ENCODE measurements at regions not wholly inside any gene's neighbourhood (a gene's known extent, or its start where the extent isn't known, plus 50 kb on each side); places are given as distances from the start of the nearest gene placed in this dataset.

GRCh38 chr11:45041596-45041995 lies 90.9 kb upstream of the TP53I11 start:
- peaks cover 5 to 16% of the 10 kb centered on the region in 2 donors for H3K36me3 Mint-ChIP-seq
- DNase-seq, result no peak
- peaks cover 0 to 4% (median 0%) of the 10 kb centered on the region in 3 donors for H3K4me1 Mint-ChIP-seq
- ATAC-seq (ENCODE audit: low read depth in 2 of 2), result no peak
- no peak overlapping the region for H3K4me3 Mint-ChIP-seq
- peaks cover 0 to 6% (median 6%) of the 10 kb centered on the region in 3 donors for H3K27me3 Mint-ChIP-seq
- peaks cover 4 to 19% (median 8%) of the 10 kb centered on the region in 7 donors for H3K9me3 Mint-ChIP-seq
- H3K27ac Mint-ChIP-seq, result no peak overlapping the region

GRCh38 chr11:45042560-45042959 lies 91.9 kb upstream of the TP53I11 start:
- no peak overlapping the region for H3K4me3 Mint-ChIP-seq
- DNase-seq (no peak), ATAC-seq (ENCODE audit: low read depth in 2 of 2) (no peak)
- H3K9me3 Mint-ChIP-seq, result peaks cover 4 to 19% (median 8%) of the 10 kb centered on the region in 7 donors
- H3K36me3 Mint-ChIP-seq, result peaks cover 5 to 16% of the 10 kb centered on the region in 2 donors
- peaks cover 0 to 8% (median 6%) of the 10 kb centered on the region in 3 donors for H3K27me3 Mint-ChIP-seq
- H3K27ac Mint-ChIP-seq, result no peak overlapping the region
- H3K4me1 Mint-ChIP-seq, result peaks cover 0 to 4% (median 0%) of the 10 kb centered on the region in 3 donors

GRCh38 chr11:45043755-45044475 lies 93.2 kb upstream of the TP53I11 start:
- no peak for DNase-seq
- H3K36me3 Mint-ChIP-seq, result peaks cover 0 to 5% of the 10 kb centered on the region in 2 donors
- ATAC-seq (ENCODE audit: low read depth in 2 of 2), result no peak
- H3K27ac Mint-ChIP-seq, result peak overlapping the region in 1 of 6 donors; percentile 32
- peaks cover 0 to 8% (median 6%) of the 10 kb centered on the region in 3 donors for H3K27me3 Mint-ChIP-seq
- H3K4me1 Mint-ChIP-seq, result peaks cover 0 to 4% (median 0%) of the 10 kb centered on the region in 3 donors
- peaks cover 0 to 7% (median 3%) of the 10 kb centered on the region in 7 donors for H3K9me3 Mint-ChIP-seq
- no peak overlapping the region for H3K4me3 Mint-ChIP-seq

GRCh38 chr11:45045683-45046471 lies 95.2 kb upstream of the TP53I11 start:
- no peak for ATAC-seq (ENCODE audit: low read depth in 2 of 2)
- Mint-ChIP-seq H3K9me3 (peaks cover 0 to 7% (median 5%) of the 10 kb centered on the region in 7 donors), H3K27me3 (peaks cover 1 to 13% (median 8%) of the 10 kb centered on the region in 3 donors), H3K4me1 (peaks cover 0 to 4% (median 0%) of the 10 kb centered on the region in 3 donors), H3K27ac (no peak overlapping the region), H3K4me3 (no peak overlapping the region), H3K36me3 (peaks cover 0 to 9% of the 10 kb centered on the region in 2 donors)
- DNase-seq, result no peak

GRCh38 chr11:45048313-45048841 lies 97.7 kb upstream of the TP53I11 start:
- peaks cover 0 to 8% (median 0%) of the 10 kb centered on the region in 3 donors for H3K4me1 Mint-ChIP-seq
- no peak for DNase-seq
- no peak overlapping the region for H3K27ac Mint-ChIP-seq
- peaks cover 0 to 7% (median 5%) of the 10 kb centered on the region in 7 donors for H3K9me3 Mint-ChIP-seq
- peaks cover 0 to 9% of the 10 kb centered on the region in 2 donors for H3K36me3 Mint-ChIP-seq
- H3K27me3 Mint-ChIP-seq, result peaks cover 4 to 18% (median 8%) of the 10 kb centered on the region in 3 donors
- no peak for ATAC-seq (ENCODE audit: low read depth in 2 of 2)
- peak overlapping the region in 1 of 8 donors; percentile 68 for H3K4me3 Mint-ChIP-seq

GRCh38 chr11:45048870-45049691 lies 97.4 kb upstream of the PRDM11 start:
- H3K9me3 Mint-ChIP-seq, result peaks cover 0 to 7% (median 5%) of the 10 kb centered on the region in 7 donors
- peaks cover 10 to 25% (median 12%) of the 10 kb centered on the region in 3 donors for H3K27me3 Mint-ChIP-seq

GRCh38 chr11:45050111-45050510 lies 96.3 kb upstream of the PRDM11 start:
- H3K27ac Mint-ChIP-seq, result peak overlapping the region in 1 of 6 donors; percentile 37
- peaks cover 9 to 20% (median 14%) of the 10 kb centered on the region in 3 donors for H3K4me1 Mint-ChIP-seq
- peaks cover 0 to 9% of the 10 kb centered on the region in 2 donors for H3K36me3 Mint-ChIP-seq
- ATAC-seq (ENCODE audit: low read depth in 2 of 2), result no peak
- no peak overlapping the region for H3K4me3 Mint-ChIP-seq
- H3K27me3 Mint-ChIP-seq, result peaks cover 11 to 22% (median 20%) of the 10 kb centered on the region in 3 donors
- H3K9me3 Mint-ChIP-seq, result peaks cover 0 to 7% (median 5%) of the 10 kb centered on the region in 7 donors
- DNase-seq, result no peak

More at GRCh38 chr11:45048870-45049691, 97.4 kb upstream of the PRDM11 start:
- H3K4me3 Mint-ChIP-seq, result peak overlapping the region in 1 of 8 donors; percentile 68
- DNase-seq, result no peak
- H3K36me3 Mint-ChIP-seq, result peaks cover 0 to 9% of the 10 kb centered on the region in 2 donors
- ATAC-seq (ENCODE audit: low read depth in 2 of 2), result no peak
- H3K4me1 Mint-ChIP-seq, result peaks cover 6 to 12% (median 7%) of the 10 kb centered on the region in 3 donors
- H3K27ac Mint-ChIP-seq, result peak overlapping the region in 1 of 6 donors; percentile 82

- no peak for DNase-seq
- Mint-ChIP-seq H3K27me3 (peaks cover 16 to 21% (median 20%) of the 10 kb centered on the region in 3 donors), H3K4me3 (no peak overlapping the region), H3K4me1 (peaks cover 9 to 20% (median 15%) of the 10 kb centered on the region in 3 donors), H3K36me3 (peaks cover 0 to 9% of the 10 kb centered on the region in 2 donors), H3K27ac (no peak overlapping the region), H3K9me3 (peaks cover 0 to 7% (median 5%) of the 10 kb centered on the region in 7 donors)
- no peak for ATAC-seq (ENCODE audit: low read depth in 2 of 2)
Observed at GRCh38 chr11:45051621-45052020, 94.8 kb upstream of the PRDM11 start.

- Mint-ChIP-seq H3K27me3 (peaks cover 16 to 20% (median 19%) of the 10 kb centered on the region in 3 donors), H3K36me3 (peaks cover 0 to 9% of the 10 kb centered on the region in 2 donors), H3K9me3 (peaks cover 0 to 7% (median 5%) of the 10 kb centered on the region in 7 donors), H3K27ac (no peak overlapping the region), H3K4me1 (peaks cover 9 to 20% (median 15%) of the 10 kb centered on the region in 3 donors), H3K4me3 (no peak overlapping the region)
- DNase-seq (no peak), ATAC-seq (ENCODE audit: low read depth in 2 of 2) (no peak)
Observed at GRCh38 chr11:45052361-45052760, 94.1 kb upstream of the PRDM11 start.

GRCh38 chr11:45053736-45054446 lies 92.5 kb upstream of the PRDM11 start:
- peak overlapping the region in 1 of 6 donors; percentile 39 for H3K27ac Mint-ChIP-seq
- H3K4me1 Mint-ChIP-seq, result peaks cover 9 to 20% (median 15%) of the 10 kb centered on the region in 3 donors
- peak overlapping the region in 2 of 8 donors; percentile 11 to 53 for H3K4me3 Mint-ChIP-seq
- peak in 1 of 2 donors; percentile 51 for ATAC-seq (ENCODE audit: low read depth in 2 of 2)
- no peak for DNase-seq
- H3K27me3 Mint-ChIP-seq, result peaks cover 16 to 20% (median 19%) of the 10 kb centered on the region in 3 donors
- H3K36me3 Mint-ChIP-seq, result peaks cover 0 to 9% of the 10 kb centered on the region in 2 donors
- peaks cover 0 to 7% (median 5%) of the 10 kb centered on the region in 7 donors for H3K9me3 Mint-ChIP-seq

- no peak for ATAC-seq (ENCODE audit: low read depth in 2 of 2)
- H3K4me3 Mint-ChIP-seq, result no peak overlapping the region
- peaks cover 0 to 8% of the 10 kb centered on the region in 2 donors for H3K36me3 Mint-ChIP-seq
- DNase-seq, result no peak
- peak overlapping the region in 1 of 6 donors; percentile 29 for H3K27ac Mint-ChIP-seq
- H3K4me1 Mint-ChIP-seq, result peaks cover 9 to 24% (median 15%) of the 10 kb centered on the region in 3 donors
- peaks cover 0 to 5% (median 4%) of the 10 kb centered on the region in 7 donors for H3K9me3 Mint-ChIP-seq
- peaks cover 16 to 19% (median 19%) of the 10 kb centered on the region in 3 donors for H3K27me3 Mint-ChIP-seq
Observed at GRCh38 chr11:45054956-45055355, 91.5 kb upstream of the PRDM11 start.

- Mint-ChIP-seq H3K36me3 (no peaks in the 10 kb centered on the region), H3K27ac (no peak overlapping the region), H3K4me1 (peaks cover 9 to 24% (median 15%) of the 10 kb centered on the region in 3 donors), H3K27me3 (peaks cover 9 to 19% (median 12%) of the 10 kb centered on the region in 3 donors), H3K4me3 (no peak overlapping the region), H3K9me3 (no peaks in the 10 kb centered on the region)
- ATAC-seq (ENCODE audit: low read depth in 2 of 2) (no peak), DNase-seq (no peak)
Observed at GRCh38 chr11:45056529-45056928, 89.9 kb upstream of the PRDM11 start.

All from naive B cell (primary cell).